NCI-H748 (cell line): ENCODE measurements at regions not wholly inside any gene's neighbourhood (a gene's known extent, or its start where the extent isn't known, plus 50 kb on each side); places are given as distances from the start of the nearest gene placed in this dataset.
A peak's percentile ranks its signal among the peaks of the same experiment; 100 is the strongest.

ENCODE experiments used
- DNase-seq: peaks from one replicate; lab custom pipeline; 2025; ENCODE audit not compliant: unreplicated experiment; lab: John Stamatoyannopoulos, UW

- DNase-seq = no peak
Observed at GRCh38 chr11:45556851-45557707, 108.3 kb downstream of the CHST1 start.

GRCh38 chr11:45554230-45554967 is 111.0 kb downstream of the CHST1 start:
- DNase-seq = no peak

- no peak for DNase-seq
Observed at GRCh38 chr11:45553383-45553936, 112.0 kb downstream of the CHST1 start.

GRCh38 chr11:45551191-45551713 is 114.2 kb downstream of the CHST1 start:
- no peak for DNase-seq

GRCh38 chr11:45549257-45549656 is 116.2 kb downstream of the CHST1 start:
- DNase-seq = no peak

- no peak for DNase-seq
Observed at GRCh38 chr11:45546366-45546765, 119.1 kb downstream of the CHST1 start.

GRCh38 chr11:45544826-45545225 is 120.6 kb downstream of the CHST1 start:
- no peak for DNase-seq

- DNase-seq = no peak
Observed at GRCh38 chr11:45543808-45544422, 121.5 kb downstream of the CHST1 start.

- no peak for DNase-seq
Observed at GRCh38 chr11:45543081-45543480, 122.3 kb downstream of the CHST1 start.

GRCh38 chr11:45541693-45542434 is 123.6 kb downstream of the CHST1 start:
- no peak for DNase-seq

- no peak for DNase-seq
Observed at GRCh38 chr11:45538939-45539338, 126.5 kb downstream of the CHST1 start.

GRCh38 chr11:45538363-45538762 is 127.1 kb downstream of the CHST1 start:
- DNase-seq = no peak

- no peak for DNase-seq
Observed at GRCh38 chr11:45537614-45538013, 127.8 kb downstream of the CHST1 start.

- no peak for DNase-seq
Observed at GRCh38 chr11:45535033-45535432, 130.4 kb downstream of the CHST1 start.

- DNase-seq = no peak
Observed at GRCh38 chr11:45534132-45534531, 131.3 kb downstream of the CHST1 start.

GRCh38 chr11:45532546-45532945 is 132.9 kb downstream of the CHST1 start:
- DNase-seq = no peak

- peak; percentile 29 for DNase-seq
Observed at GRCh38 chr11:45530776-45531175, 134.6 kb downstream of the CHST1 start.

GRCh38 chr11:45530111-45530510 is 135.3 kb downstream of the CHST1 start:
- no peak for DNase-seq

GRCh38 chr11:45528435-45528834 is 137.0 kb downstream of the CHST1 start:
- no peak for DNase-seq

GRCh38 chr11:45527898-45528297 is 137.5 kb downstream of the CHST1 start:
- no peak for DNase-seq

GRCh38 chr11:45525393-45525792 is 140.0 kb downstream of the CHST1 start:
- peak; percentile 49 for DNase-seq
